SK-N-SH (cell line): ENCODE measurements at regions not wholly inside any gene's neighbourhood (a gene's known extent, or its start where the extent isn't known, plus 50 kb on each side); places are given as distances from the start of the nearest gene placed in this dataset.

Experiments used
- CTCF ChIA-PET: fragments of 300-600, 350-600 bp; formaldehyde crosslinking; extraction: SDS; loops from one replicate; lab custom pipeline; 2021; lab: Yijun Ruan, JAX
- POLR2A ChIA-PET: fragments of 350-600 bp; sonication (Branson Sonifier 250); formaldehyde crosslinking; extraction: SDS; loops from one replicate; lab custom pipeline; 2020; ENCODE audit warnings: antibody characterized with exemption, inconsistent platforms; lab: Yijun Ruan, JAX
- DNase-seq: peaks from one replicate; pipeline ENCODE4 v3.0.0; 2012
- H2AFZ ChIP-seq: fragments of 200-600 bp; sonication (generic); 2 replicates; pipeline ENCODE4 v1.8.1; 2016; ENCODE audit warnings: antibody characterized with exemption, mild to moderate bottlenecking, low read depth
- H3F3A ChIP-seq: fragments of 200-600 bp; sonication (generic); replicated peaks from 2 replicates; pipeline ENCODE3; 2016; ENCODE audit warnings: antibody characterized with exemption, mild to moderate bottlenecking; ENCODE audit not compliant: insufficient read depth
- H3K27ac ChIP-seq, 2 experiments: fragments of 200-500 bp in 1 of 2; fragments of 200-600 bp in 1 of 2; sonication (Bioruptor generic) in 1 of 2; sonication (generic), shearing (Covaris generic) in 1 of 2; 2 replicates each; pipeline versions ENCODE4 v1.5.1 to v1.6.1; 2014 to 2016; ENCODE audit warnings: low read depth in 2 of 2, inconsistent platforms in 1 of 2, low read length in 1 of 2, mild to moderate bottlenecking in 1 of 2, mixed read lengths in 1 of 2
- H3K27me3 ChIP-seq: fragments of 200-600 bp; sonication (generic), shearing (Covaris generic); 2 replicates; pipeline ENCODE4 v1.6.1; 2016; ENCODE audit warnings: mixed run types; ENCODE audit not compliant: insufficient read depth
- H3K36me3 ChIP-seq, 2 experiments: fragments of 200-500 bp in 1 of 2; fragments of 200-600 bp in 1 of 2; sonication (Bioruptor generic) in 1 of 2; sonication (generic) in 1 of 2; replicated peaks in 1 of 2; 2 replicates each; pipeline versions ENCODE3 to v1.5.1; 2014 to 2016; ENCODE audit warnings: low read length in 1 of 2, mild to moderate bottlenecking in 1 of 2; ENCODE audit not compliant: insufficient read depth in 2 of 2, control insufficient read depth in 1 of 2
- H3K4me1 ChIP-seq, 2 experiments: fragments of 200-500 bp in 1 of 2; fragments of 200-600 bp in 1 of 2; sonication (Bioruptor generic) in 1 of 2; sonication (generic), shearing (Covaris generic) in 1 of 2; 2 replicates each; pipeline versions ENCODE4 v1.5.1 to v1.6.1; 2014 to 2016; ENCODE audit warnings: low read depth in 1 of 2, low read length in 1 of 2, mixed run types in 1 of 2; ENCODE audit not compliant: insufficient read depth in 2 of 2, control insufficient read depth in 1 of 2
- H3K4me2 ChIP-seq: fragments of 200-600 bp; sonication (generic), shearing (Covaris generic); 2 replicates; pipeline ENCODE4 v1.6.1; 2017; ENCODE audit warnings: mixed run types
- H3K4me3 ChIP-seq, 2 experiments: fragments of 200-500 bp in 1 of 2; fragments of 200-600 bp in 1 of 2; sonication (Bioruptor generic) in 1 of 2; sonication (generic), shearing (Covaris generic) in 1 of 2; 2 replicates each; pipeline versions ENCODE4 v1.5.1 to v1.8.1; 2014 to 2016; ENCODE audit warnings: low read depth in 2 of 2, inconsistent platforms in 1 of 2, low read length in 1 of 2, mild to moderate bottlenecking in 1 of 2, mixed read lengths in 1 of 2, moderate library complexity in 1 of 2
- H3K79me2 ChIP-seq: fragments of 200-600 bp; sonication (generic); 2 replicates; pipeline ENCODE4 v1.8.1; 2017; ENCODE audit warnings: mild to moderate bottlenecking; ENCODE audit not compliant: insufficient read depth
- H3K9ac ChIP-seq: fragments of 200-600 bp; sonication (generic); 2 replicates; pipeline ENCODE4 v1.6.1; 2017; ENCODE audit warnings: mixed run types
- H3K9me2 ChIP-seq: fragments of 200-600 bp; sonication (generic); 2 replicates; pipeline ENCODE4 v1.6.1; 2017; ENCODE audit warnings: mixed run types
- H3K9me3 ChIP-seq: fragments of 200-600 bp; sonication (generic); 2 replicates; pipeline ENCODE4 v1.6.1; 2017; ENCODE audit warnings: mixed run types, mild to moderate bottlenecking, moderate library complexity
- H4K20me1 ChIP-seq: fragments of 200-600 bp; sonication (generic); 2 replicates; pipeline ENCODE4 v1.6.1; 2017; ENCODE audit warnings: mild to moderate bottlenecking, mixed run types; ENCODE audit not compliant: insufficient read depth
- CHD2 ChIP-seq: fragments of 150-350 bp; IDR thresholded peaks from 2 replicates; pipeline ENCODE4 v1.6.1; 2018; ENCODE audit warnings: low read length; ENCODE audit not compliant: partially characterized antibody
- FOSL2 ChIP-seq: IDR thresholded peaks from 2 replicates; pipeline ENCODE4 v1.4.0; 2012; ENCODE audit warnings: low read depth, mild to moderate bottlenecking, moderate library complexity, borderline replicate concordance
- GABPA ChIP-seq: IDR thresholded peaks from 2 replicates; pipeline ENCODE4 v1.4.0; 2012; ENCODE audit warnings: low read depth, mild to moderate bottlenecking
- JUND ChIP-seq: IDR thresholded peaks from 2 replicates; pipeline ENCODE4 v1.4.0; 2012
- MXI1 ChIP-seq: IDR thresholded peaks from 2 replicates; pipeline ENCODE4 v1.6.1; 2012; ENCODE audit warnings: mild to moderate bottlenecking, low read depth, low read length, improper control_type of control experiment
- NRF1 ChIP-seq: IDR thresholded peaks from 2 replicates; pipeline ENCODE4 v1.6.1; 2012; ENCODE audit warnings: low read depth, mild to moderate bottlenecking, low read length
- RAD21 ChIP-seq: IDR thresholded peaks from 2 replicates; pipeline ENCODE4 v1.6.1; 2012; ENCODE audit warnings: mild to moderate bottlenecking, low read length
- SMC3 ChIP-seq: IDR thresholded peaks from 2 replicates; pipeline ENCODE4 v1.6.1; 2012; ENCODE audit warnings: low read depth, low read length, improper control_type of control experiment
- TAF1 ChIP-seq: IDR thresholded peaks from 2 replicates; pipeline ENCODE4 v1.6.1; 2012; ENCODE audit warnings: low read depth, mild to moderate bottlenecking, low read length, moderate library complexity, borderline replicate concordance
- TEAD4 ChIP-seq: IDR thresholded peaks from 2 replicates; pipeline ENCODE4 v1.4.0; 2012; ENCODE audit warnings: mild to moderate bottlenecking, borderline replicate concordance; ENCODE audit not compliant: insufficient read depth
- WGBS: methylation state at CpG from one replicate; pipeline ENCODE4 v1.1.6; 2017; ENCODE audit warnings: low lambda C conversion rate; 5-methylcytosine and 5-hydroxymethylcytosine counted together
- TF ChIP-seq, protein P1 (sequence below): IDR thresholded peaks from 2 replicates; pipeline ENCODE4 v1.6.1; 2012; ENCODE audit warnings: mild to moderate bottlenecking, low read depth, low read length, moderate library complexity
- TF ChIP-seq, protein P2 (sequence below): IDR thresholded peaks from 2 replicates; pipeline ENCODE4 v1.4.0; 2012; ENCODE audit warnings: low read depth
- TF ChIP-seq, protein P3 (sequence below): IDR thresholded peaks from 2 replicates; pipeline ENCODE4 v1.4.0; 2012; ENCODE audit warnings: low read depth, borderline replicate concordance
- TF ChIP-seq, protein P4 (sequence below): IDR thresholded peaks from 2 replicates; pipeline ENCODE4 v1.4.0; 2012; ENCODE audit warnings: low read depth, borderline replicate concordance

DNA sequence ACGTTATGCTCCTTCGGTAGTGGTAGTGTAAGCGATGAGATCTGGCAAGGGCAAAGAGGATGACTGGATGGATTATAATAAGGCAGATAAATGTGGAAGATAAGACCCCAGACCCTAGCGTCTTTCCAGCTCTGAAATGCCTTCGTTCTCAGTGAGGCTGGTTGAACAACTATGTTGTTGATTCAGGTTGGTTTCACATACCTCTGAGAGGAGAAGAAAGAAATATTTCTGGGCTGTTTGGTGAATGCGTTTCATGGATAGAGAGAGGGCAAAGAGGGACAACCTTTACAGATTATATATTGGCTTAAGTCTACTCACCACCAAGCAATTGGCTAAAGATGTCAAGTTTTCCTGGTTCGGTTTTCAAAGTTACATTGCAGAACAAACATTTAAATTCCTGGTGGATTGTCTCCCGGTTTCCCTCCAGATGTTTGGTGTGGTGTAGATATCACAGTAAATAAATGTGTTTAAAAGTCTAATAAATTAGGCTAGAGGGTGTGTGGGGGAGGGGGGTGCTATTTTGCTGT, 190.1 kb upstream of the GLI2 start:
- CTCF ChIA-PET = no interaction called here
- Histone ChIP-seq H3K4me3 (no peak overlapping the region), H3K4me1 (peaks cover 0 to 10% of the 10 kb centered on the region in 2 experiments; a peak in 1 of 4 replicates), H3K79me2 (no peaks in the 10 kb centered on the region), H3K4me2 (no peak overlapping the region), H3K36me3 (no peaks in the 10 kb centered on the region), H2AFZ (no peak overlapping the region), H4K20me1 (no peaks in the 10 kb centered on the region), H3K27ac (no peak overlapping the region), H3K9me2 (no peaks in the 10 kb centered on the region), H3K9ac (no peak overlapping the region), H3K27me3 (no peaks in the 10 kb centered on the region), H3F3A (no peaks in the 10 kb centered on the region), H3K9me3 (no peaks in the 10 kb centered on the region)
- TF ChIP-seq, protein P1, sequence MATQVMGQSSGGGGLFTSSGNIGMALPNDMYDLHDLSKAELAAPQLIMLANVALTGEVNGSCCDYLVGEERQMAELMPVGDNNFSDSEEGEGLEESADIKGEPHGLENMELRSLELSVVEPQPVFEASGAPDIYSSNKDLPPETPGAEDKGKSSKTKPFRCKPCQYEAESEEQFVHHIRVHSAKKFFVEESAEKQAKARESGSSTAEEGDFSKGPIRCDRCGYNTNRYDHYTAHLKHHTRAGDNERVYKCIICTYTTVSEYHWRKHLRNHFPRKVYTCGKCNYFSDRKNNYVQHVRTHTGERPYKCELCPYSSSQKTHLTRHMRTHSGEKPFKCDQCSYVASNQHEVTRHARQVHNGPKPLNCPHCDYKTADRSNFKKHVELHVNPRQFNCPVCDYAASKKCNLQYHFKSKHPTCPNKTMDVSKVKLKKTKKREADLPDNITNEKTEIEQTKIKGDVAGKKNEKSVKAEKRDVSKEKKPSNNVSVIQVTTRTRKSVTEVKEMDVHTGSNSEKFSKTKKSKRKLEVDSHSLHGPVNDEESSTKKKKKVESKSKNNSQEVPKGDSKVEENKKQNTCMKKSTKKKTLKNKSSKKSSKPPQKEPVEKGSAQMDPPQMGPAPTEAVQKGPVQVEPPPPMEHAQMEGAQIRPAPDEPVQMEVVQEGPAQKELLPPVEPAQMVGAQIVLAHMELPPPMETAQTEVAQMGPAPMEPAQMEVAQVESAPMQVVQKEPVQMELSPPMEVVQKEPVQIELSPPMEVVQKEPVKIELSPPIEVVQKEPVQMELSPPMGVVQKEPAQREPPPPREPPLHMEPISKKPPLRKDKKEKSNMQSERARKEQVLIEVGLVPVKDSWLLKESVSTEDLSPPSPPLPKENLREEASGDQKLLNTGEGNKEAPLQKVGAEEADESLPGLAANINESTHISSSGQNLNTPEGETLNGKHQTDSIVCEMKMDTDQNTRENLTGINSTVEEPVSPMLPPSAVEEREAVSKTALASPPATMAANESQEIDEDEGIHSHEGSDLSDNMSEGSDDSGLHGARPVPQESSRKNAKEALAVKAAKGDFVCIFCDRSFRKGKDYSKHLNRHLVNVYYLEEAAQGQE = no peak
- no peak for TF ChIP-seq FOSL2
- no peak for TF ChIP-seq GABPA
- TF ChIP-seq, protein P2, sequence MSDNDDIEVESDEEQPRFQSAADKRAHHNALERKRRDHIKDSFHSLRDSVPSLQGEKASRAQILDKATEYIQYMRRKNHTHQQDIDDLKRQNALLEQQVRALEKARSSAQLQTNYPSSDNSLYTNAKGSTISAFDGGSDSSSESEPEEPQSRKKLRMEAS = no peak
- TF ChIP-seq RAD21 = no peak
- no peak for TF ChIP-seq NRF1
- TF ChIP-seq TAF1 = no peak
- TF ChIP-seq, protein P3, sequence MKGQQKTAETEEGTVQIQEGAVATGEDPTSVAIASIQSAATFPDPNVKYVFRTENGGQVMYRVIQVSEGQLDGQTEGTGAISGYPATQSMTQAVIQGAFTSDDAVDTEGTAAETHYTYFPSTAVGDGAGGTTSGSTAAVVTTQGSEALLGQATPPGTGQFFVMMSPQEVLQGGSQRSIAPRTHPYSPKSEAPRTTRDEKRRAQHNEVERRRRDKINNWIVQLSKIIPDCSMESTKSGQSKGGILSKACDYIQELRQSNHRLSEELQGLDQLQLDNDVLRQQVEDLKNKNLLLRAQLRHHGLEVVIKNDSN = no peak
- 44% methylated on average over 8 of the region's 8 CpGs for WGBS
- DNase-seq = no peak
- POLR2A ChIA-PET = no interaction called here

DNA sequence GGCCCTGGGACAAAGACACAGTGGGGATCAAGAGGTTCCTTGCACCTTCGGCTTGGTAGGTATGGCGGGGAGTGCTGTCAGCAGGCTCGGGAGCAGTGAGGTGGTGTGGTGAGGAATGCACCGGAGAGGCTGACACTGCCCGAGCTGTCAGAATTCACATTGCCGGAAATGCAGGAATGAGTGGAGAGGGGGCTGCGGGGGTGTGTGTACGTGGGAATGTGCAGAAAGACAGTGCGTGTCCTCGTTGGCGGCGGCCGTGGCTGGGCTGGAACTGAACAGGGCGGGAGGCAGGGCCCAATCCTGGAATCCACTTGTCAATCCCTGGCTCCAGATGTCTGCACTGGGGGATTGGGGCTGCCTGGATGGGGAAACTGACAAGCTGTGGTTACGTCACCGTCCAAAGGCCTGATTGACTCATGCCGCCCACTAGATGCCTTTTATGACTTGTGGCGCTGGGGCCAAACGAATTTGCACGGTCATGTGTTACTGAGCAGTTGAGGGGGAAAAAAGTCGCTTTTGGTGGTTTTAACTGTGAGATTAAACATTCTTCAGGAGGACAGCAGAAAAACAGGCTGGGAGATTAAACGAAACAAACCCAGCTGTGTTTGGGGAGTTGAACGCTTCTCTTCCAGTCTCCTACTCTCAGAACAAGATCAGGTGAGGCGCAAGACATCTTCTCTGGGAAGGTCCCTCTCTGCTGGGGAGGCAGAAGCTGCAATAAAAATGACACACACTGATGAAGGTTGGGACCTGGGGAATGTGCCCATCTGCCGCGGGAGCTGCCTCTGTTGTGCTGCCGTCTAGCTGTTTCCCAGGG, 189.4 kb upstream of the GLI2 start:
- no peaks in the 10 kb centered on the region for H3K79me2 ChIP-seq
- H3K27ac ChIP-seq = no peak overlapping the region
- ChIA-PET POLR2A (no interaction called here), CTCF (no interaction called here)
- H2AFZ ChIP-seq = no peak overlapping the region
- no peaks in the 10 kb centered on the region for H3K36me3 ChIP-seq
- 77% methylated on average over 27 of the region's 27 CpGs for WGBS
- no peak overlapping the region for H3K9ac ChIP-seq
- TF ChIP-seq JUND (no peak), TEAD4 (no peak), MXI1 (no peak), SMC3 (no peak), CHD2 (no peak)
- TF ChIP-seq, protein P3 = no peak
- TF ChIP-seq, protein P4, sequence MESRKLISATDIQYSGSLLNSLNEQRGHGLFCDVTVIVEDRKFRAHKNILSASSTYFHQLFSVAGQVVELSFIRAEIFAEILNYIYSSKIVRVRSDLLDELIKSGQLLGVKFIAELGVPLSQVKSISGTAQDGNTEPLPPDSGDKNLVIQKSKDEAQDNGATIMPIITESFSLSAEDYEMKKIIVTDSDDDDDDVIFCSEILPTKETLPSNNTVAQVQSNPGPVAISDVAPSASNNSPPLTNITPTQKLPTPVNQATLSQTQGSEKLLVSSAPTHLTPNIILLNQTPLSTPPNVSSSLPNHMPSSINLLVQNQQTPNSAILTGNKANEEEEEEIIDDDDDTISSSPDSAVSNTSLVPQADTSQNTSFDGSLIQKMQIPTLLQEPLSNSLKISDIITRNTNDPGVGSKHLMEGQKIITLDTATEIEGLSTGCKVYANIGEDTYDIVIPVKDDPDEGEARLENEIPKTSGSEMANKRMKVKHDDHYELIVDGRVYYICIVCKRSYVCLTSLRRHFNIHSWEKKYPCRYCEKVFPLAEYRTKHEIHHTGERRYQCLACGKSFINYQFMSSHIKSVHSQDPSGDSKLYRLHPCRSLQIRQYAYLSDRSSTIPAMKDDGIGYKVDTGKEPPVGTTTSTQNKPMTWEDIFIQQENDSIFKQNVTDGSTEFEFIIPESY = no peak
- peaks cover 0 to 3% of the 10 kb centered on the region in 2 experiments; a peak in 1 of 4 replicates for H3K4me1 ChIP-seq
- no peaks in the 10 kb centered on the region for H3K9me3 ChIP-seq
- H3K27me3 ChIP-seq = no peaks in the 10 kb centered on the region
- no peak overlapping the region for H3K4me3 ChIP-seq
- DNase-seq = no peak
- no peaks in the 10 kb centered on the region for H3F3A ChIP-seq
- no peaks in the 10 kb centered on the region for H4K20me1 ChIP-seq
- no peak overlapping the region for H3K4me2 ChIP-seq
- no peaks in the 10 kb centered on the region for H3K9me2 ChIP-seq
